ENCODE measurements at regions not wholly inside any gene's neighbourhood (a gene's known extent, or its start where the extent isn't known, plus 50 kb on each side); places are given as distances from the start of the nearest gene placed in this dataset.
"Not testable (repeated sequence)": the region's sequence is repeated elsewhere in the genome, so short reads cannot be mapped to it uniquely, and the experiment has no call there.

DNA sequence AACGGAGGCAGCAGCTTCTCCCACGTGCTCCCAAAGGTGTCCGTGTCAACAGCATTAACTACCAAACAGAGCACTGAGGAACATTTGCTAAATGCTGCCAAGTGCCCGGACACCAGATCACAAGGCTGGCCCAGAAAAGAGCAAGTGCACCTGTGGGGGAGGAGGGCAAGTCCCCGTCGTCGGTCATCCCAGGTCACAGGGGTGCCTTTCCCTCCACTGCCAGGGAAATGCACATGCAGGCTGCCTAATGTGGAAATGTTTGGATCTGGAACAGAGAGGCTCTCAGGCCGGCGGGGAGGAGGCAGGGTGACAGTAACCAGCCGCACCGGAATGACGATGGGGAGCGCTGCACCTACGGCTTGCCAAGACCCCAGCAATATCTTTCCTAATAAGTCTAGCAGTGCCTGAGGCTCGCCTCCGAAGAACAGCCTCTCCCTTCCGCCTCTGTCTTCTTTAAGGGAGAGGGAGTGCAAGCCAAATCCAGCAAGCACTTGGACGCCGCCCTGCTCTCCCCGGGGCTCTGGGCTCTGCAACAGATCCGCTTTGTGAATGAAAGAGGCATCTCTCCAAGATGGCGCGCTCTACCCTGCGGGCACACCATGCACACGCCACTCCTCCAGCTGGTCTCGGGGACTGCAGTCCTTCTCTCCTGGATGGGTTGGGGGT lies 206.3 kb upstream of the IRF2BP2 start:
- in situ Hi-C loops (cut with MboI; ENCODE audit: low sequenced_read_pairs) = not testable (repeated sequence)

DNA sequence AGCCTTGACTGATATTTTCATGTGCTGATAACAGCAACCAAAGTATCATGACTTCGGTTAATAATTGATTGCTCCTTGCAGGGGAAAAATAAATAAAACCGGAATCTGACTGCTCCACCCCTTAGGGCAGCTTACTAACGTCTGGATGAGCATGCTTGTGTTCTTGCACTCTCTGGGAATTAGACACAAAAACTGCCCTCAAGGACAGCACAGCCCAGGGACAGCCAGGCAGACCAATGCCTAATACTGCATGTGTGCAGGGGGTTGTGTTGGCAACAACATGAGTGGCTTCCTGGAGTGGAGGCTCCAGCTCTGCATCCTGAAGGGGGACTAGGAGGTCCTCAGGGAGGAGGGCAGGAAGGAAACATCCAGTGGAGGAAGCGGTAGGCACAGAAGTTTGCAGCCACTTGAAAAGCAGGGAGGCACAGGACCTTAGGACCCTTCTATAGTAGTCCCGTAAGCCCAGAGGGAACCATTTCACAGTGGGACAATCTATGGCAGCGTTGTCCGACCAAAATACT lies 205.4 kb upstream of the IRF2BP2 start:
- in situ Hi-C loops (cut with MboI; ENCODE audit: low sequenced_read_pairs) = not testable (repeated sequence)

DNA sequence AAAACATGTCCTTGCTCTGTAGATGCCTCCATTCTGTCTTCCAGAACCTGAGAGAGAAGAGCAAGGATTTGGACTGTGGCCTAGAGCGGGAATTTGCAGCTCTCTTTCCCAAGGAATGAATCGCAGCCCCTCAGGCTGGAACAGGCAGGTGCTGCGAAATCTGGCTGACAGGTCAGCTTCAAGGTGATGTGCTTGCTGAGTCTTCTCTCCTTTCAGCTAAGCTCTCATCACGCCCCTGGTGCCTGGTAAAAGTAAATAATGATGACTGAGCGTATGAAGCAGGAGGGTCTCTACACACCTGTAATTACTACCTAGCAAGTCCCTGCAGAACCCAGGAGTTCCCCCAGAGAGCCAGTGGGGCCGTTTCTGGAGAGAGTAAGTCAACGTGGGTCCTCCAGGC lies 204.3 kb upstream of the IRF2BP2 start:
- in situ Hi-C loops (cut with MboI; ENCODE audit: low sequenced_read_pairs) = not testable (repeated sequence)

DNA sequence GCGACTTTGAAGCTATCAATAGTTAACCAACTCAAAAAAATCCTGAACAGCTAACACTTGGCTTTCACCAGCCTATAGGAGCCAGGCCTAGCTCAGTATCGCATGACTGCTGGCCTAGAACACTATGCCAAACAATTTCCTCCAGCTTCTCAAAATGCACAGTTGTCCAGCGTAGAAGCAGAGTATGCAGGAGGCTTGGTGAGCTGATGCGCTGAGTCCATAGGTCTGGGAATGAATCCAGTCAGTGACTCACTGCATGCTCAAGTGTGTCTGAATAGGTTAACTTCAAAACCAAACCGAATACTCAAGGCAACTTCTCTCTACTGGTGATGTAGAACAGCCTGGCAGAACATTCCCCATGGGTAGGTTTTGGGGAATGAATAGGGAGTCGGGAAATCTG lies 201.8 kb upstream of the IRF2BP2 start:
- in situ Hi-C loops (cut with MboI; ENCODE audit: low sequenced_read_pairs) = not testable (repeated sequence)

DNA sequence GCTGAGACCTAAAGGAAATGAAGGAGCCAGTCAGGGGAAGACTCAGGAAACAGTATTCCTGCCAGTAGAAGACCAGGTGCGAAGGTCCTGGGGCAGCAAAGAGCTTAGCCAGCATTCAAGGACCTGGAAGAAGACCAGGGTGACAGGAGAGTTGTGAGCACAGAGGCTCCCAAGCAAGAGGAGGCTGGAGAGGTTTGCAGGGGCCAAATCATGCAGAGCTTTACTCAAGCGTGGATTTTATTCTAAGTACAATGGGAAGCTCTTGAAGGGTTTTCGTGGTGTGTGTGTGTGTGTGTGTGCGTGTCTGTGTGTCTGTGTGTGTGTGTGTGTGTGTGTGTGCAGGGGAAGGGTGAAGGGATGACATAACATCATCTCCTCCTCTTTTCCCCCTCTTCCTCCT lies 200.7 kb upstream of the IRF2BP2 start:
- in situ Hi-C loops (cut with MboI; ENCODE audit: low sequenced_read_pairs) = not testable (repeated sequence)

DNA sequence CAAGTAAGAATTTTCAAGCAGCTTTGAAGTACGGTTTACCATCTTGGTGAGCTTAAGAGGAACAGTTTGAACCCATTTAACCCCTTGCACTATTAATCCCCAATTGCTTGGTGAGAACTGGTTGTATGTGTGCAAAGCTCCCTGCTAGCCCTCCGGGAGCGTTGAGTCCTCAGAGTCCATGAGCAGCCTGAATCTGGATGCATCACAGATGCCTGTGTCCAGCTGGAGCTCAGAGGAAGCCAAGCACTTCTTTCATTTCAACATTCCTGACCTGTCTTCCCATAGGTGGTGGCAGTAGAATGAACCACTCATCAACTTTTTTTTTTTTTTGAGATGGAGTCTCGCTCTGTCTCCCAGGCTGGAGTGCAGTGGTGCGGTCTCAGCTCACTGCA lies 199.9 kb upstream of the IRF2BP2 start:
- in situ Hi-C loops (cut with MboI; ENCODE audit: low sequenced_read_pairs) = not testable (repeated sequence)

DNA sequence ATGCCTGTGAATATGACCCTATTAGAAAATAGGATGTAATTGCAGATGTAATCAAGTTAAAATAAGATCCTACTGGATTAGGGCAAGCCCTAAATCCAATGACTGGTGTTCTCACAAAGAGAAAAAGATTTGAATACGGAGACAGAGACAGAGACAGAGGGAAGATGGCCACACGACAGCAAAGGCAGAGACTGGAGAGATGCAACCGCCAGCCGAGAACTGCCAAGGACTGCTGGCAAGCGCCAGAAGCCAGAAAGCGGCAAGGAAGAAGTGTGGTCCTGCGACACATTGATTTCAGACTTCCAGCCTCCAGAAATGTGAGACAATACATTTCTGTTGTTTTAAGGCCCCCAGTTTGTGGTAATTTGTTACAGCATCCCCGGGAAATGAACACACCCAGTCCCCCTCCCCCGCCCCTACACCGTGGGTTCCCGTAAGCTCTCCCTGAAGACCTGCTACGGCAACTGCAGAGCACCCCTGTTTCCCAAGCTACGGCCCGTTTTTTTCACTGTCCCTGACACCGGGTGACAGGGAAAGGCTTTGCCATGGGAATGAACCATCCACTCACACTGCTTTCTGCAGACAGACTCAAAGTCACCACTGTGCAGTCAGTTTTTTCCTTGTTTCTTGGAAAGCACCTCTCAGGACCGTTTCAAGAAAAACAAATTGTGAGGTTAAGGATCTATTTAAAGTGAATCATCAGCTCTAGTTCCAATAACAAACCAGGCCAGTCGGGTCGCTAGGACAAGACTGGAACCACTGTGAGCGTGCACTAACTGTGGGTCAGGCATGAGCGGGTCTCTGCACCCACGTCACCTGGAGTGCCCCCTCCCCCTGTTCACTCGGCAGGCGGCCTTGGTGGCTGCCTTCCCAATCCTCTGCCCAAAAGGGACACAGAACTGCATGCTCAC lies 199.2 kb upstream of the IRF2BP2 start:
- in situ Hi-C loops (cut with MboI; ENCODE audit: low sequenced_read_pairs) = not testable (repeated sequence)

DNA sequence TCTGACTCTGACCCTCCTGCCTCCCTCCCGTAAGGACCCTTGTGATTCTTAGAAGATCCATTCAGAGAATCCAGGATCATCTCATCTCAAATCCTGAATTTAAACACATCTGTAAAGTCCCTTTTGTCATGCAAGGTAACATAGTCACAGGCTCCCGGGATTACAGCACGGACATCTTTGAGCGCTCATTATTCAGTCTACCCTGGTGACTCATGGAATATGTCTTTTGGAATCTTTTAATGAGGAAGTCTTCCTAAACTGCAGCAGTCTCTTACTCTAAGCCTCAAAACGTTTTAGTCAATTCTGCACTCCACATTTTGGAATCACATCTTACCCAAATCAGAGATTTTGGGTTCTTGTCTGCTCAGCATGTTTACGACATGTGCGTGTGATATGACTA lies 198.5 kb upstream of the IRF2BP2 start:
- in situ Hi-C loops (cut with MboI; ENCODE audit: low sequenced_read_pairs) = not testable (repeated sequence)

DNA sequence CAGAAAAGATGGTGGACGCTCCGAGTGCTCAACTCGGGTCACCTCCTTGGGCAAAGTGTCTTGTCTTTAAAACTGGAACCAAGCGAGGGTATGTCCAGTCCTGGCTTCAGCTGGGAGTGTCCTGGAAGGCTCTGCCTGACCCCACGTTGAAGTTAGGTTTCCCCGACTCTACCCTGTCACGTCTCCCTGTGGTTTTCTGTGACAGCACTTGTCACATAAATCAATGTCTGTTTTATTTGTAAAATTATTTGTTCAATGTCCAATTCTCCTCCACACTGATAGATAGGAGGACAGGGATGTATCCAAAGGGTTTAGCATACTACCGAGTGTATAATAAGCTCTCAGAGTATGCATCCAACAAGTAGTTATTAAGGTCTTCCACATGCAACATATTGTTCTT lies 197.7 kb upstream of the IRF2BP2 start:
- in situ Hi-C loops (cut with MboI; ENCODE audit: low sequenced_read_pairs) = not testable (repeated sequence)

DNA sequence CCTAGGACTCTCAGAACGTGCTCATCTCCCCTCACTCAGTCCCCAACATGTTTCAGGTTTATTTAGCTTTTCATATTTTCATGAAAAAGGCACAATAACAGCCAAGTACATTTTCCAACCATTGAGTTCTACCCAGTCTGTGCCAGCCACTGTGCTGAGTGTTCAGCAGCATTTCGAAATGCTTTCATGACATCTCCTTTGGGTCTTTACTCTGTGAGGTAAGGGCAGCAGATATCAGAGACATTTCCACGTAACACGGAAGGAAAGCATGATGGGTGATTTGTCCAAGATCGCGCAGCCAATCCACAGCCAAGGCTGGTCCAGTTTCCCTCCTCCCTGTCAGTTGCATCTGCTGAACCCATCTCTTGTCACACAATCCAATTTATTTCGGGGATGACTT lies 192.6 kb upstream of the IRF2BP2 start:
- in situ Hi-C loops (cut with MboI; ENCODE audit: low sequenced_read_pairs) = not testable (repeated sequence)

DNA sequence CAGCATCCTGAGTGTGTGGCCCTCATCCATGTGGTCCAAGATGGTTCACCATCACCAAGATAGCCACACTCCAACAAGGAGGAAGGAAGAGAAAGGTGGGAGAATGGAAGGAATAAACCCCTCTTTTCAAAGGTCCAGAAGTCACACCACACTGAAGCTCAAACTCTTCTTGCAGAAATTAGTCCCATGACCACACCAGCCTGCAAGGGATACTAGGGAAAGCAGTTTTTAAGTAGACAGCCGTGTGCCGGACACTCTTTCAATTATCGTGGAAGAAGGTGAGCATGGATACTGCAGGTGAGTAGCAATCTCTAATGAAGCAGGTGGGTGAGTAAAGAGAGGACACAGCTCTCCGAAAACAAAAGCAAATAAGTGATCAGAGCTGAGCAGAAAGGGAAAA lies 191.7 kb upstream of the IRF2BP2 start:
- in situ Hi-C loops (cut with MboI; ENCODE audit: low sequenced_read_pairs) = not testable (repeated sequence)

DNA sequence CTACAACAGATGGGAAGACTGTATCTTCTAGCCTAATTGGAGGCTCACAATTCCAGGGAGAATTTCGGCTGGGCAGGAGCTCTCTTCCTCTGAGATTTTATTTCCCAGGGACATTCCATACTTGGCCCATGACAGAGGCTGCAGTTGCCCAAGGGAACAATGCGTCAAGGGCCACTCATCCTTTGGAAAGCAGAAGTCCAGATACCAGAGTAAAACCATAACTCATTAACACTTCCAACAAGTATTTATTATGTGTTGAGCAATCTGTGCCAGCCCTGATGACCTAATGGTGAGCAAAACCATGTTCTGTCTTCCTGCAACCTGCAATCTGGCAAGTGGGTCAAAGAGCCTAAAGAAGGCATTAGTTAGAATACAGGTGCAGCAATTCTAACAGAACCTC lies 191.2 kb upstream of the IRF2BP2 start:
- in situ Hi-C loops (cut with MboI; ENCODE audit: low sequenced_read_pairs) = not testable (repeated sequence)

DNA sequence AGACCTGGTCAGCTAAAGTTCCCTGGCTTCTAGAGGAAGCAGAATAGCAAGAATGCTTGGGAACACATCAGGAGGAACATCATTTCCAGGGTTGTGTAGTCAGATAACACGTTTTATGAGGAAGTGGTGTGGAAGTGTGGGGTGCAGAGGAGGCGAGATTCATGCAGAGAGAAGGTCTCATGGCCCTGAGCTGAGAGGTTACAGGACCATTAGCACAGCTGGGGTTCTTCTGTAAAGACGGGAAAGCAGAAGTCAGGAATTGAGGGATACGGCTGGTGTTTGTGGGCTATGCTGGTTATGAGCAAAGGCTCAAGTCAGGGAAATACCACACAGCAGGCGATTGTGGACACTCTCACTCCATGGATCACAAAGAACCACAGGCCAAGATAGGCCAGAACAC lies 190.6 kb upstream of the IRF2BP2 start:
- in situ Hi-C loops (cut with MboI; ENCODE audit: low sequenced_read_pairs) = not testable (repeated sequence)

DNA sequence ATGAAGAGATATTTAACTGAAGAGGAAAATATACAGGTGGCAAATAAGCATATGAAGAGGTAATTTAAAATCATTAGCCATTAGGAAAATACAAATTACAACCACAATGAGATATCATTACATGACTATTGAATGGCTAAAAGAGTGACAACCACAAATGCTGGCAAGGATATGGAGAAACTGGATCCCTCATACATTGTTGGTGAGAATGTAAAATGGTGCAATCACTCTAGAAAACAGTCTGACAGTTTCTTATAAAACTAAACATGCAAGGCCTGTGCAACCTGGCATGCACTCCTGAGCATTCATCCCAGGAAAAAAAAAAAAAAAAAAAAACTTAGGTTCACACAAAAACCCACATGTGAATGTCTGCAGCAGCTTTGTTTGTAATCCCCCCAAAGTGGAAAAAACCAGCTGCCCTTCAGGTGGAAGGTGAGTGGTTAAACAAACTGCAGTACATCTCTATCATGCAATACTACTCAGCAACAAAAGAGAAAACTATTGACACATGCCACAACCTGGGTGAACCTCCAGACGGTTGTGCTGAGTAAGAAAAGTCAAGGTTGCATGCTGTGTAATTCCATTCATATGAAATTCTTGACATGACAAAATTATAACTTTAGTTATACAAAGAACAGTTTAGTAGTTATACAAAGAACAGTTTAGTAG lies 189.2 kb upstream of the IRF2BP2 start:
- in situ Hi-C loops (cut with MboI; ENCODE audit: low sequenced_read_pairs) = not testable (repeated sequence)

DNA sequence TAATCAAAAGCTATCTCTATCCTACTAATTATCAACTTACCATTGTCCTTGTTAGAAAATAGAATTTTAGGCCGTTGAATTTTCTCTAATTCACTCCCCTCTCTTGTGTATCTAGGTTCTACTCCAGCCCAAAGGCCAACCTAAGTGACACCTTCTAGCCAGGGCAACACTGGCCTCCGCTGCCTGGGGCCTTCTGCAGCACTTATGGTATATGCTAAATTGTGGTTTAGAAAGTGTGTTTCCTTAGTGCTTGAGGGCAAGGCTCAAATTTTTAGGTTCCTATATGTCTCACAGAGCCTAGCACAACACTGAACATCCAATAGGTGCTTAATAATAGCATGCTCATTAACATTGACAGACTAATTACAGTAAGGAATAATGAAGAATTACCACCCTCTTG lies 187.2 kb upstream of the IRF2BP2 start:
- in situ Hi-C loops (cut with MboI; ENCODE audit: low sequenced_read_pairs) = not testable (repeated sequence)

DNA sequence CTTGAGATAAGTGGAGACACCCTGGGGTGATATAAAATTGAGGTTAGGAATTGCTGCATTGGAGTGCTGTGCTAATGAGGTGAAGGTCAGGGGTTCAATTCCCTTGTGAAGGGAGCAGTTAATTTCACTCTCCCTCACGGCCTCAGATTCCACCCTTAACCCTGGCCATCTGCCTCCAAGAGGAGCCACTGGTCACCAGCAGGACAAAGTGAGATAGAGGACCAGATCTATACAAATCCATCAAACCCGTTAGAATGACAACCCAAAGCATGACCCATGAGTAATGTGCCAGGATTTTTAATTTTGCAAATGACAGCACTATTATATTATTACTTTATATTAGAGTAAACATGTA lies 186.4 kb upstream of the IRF2BP2 start:
- in situ Hi-C loops (cut with MboI; ENCODE audit: low sequenced_read_pairs) = not testable (repeated sequence)

DNA sequence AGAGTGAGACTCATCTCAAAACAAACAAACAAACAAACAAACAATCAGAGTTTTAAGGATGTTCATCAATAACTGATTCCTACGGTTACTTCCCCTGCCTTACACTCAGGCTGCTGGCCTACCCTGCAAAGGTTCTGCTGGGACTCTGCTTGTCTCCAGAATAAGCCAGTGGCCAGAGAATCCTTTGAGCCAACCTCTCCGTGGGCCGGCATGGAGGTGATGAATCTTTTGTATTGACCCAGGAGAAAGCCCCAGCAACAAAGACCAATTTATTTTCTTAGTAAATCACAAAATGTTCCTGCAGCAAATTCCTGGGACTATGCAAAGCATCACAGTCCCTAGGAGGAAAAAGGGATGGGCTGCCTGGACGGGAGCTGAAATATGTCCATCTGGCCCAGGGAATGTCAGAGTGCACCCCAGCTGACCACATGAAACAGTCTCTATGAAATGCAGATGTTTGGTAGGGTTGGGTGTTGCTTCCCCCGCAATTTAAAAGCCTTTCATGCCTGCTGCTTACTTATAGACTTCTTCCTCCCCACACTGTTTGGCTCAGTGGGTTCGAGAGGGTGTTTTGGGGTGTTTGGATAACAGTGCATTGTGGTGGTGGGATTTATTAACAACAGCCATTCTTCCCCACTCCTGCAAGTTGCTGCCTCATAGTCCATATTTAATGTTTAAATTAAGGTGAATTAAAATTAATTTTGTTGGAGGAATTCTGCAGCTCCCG lies 185.9 kb upstream of the IRF2BP2 start:
- in situ Hi-C loops (cut with MboI; ENCODE audit: low sequenced_read_pairs) = not testable (repeated sequence)

DNA sequence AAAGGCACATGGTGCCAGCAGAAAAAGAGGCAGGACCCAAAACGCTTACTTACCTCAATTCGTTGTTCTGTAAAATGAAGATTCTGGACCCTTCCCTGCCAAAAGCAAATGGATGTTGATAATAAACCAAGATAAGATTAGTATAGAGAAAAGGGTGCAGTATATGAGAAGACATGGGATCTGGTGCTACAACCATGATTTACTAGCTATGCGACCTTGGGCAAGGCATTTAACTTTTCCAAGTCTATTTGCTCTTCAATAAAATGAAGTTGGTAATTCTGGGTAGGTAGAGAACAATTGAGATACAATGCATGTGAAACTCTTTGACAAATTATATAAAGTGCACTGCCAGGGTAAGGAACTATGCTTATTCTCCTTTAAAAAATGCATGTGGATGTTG lies 185.0 kb upstream of the IRF2BP2 start:
- in situ Hi-C loops (cut with MboI; ENCODE audit: low sequenced_read_pairs) = not testable (repeated sequence)

DNA sequence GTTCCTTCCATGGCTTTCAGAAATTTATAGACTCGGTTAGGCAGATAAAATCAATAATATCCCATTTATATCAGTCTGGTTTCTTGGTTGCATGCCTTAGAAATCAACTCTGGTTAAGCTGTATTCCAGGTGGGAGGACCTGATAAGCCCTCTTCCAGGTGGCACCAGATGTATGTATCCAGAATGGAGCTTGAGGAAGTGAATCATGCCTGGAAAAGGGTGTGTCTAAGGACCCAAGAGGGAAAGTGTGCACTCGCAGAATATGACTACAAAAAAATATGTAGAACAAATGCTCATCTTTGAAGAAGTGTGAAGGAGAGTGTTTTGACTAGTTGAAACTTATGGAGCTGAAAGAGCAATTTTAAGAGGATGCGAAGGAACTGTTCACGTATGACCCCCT lies 184.5 kb upstream of the IRF2BP2 start:
- in situ Hi-C loops (cut with MboI; ENCODE audit: low sequenced_read_pairs) = not testable (repeated sequence)

DNA sequence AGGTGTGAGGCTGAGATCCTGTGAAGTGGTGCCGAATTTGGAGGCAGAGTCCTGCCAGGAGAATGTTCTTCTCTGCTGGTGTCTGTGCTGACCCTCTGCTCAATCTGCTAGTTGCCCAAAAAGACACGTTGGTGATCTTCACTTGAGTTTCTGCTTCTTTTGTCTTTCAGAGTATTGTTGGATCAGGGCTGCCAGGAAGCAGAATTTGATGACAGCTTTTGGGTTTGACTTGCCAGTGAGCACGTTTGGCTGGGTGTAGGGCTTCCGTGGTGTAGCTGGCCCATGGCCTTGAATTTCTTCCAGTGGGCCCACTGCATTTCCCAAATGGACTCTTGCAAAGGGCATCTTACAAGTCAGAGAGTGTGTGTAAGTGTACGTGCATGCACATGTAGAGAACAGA lies 183.9 kb upstream of the IRF2BP2 start:
- in situ Hi-C loops (cut with MboI; ENCODE audit: low sequenced_read_pairs) = not testable (repeated sequence)

All from HL-60/S4 treated with phorbol 12-myristate 13-acetate at 8.2 ng/mL for 4 days and 3 days (cell line).